Spinal cord (tissue), 9 donors: ENCODE measurements at regions not wholly inside any gene's neighbourhood (a gene's known extent, or its start where the extent isn't known, plus 50 kb on each side); places are given as distances from the start of the nearest gene placed in this dataset.

ENCODE experiments used
- DNase-seq, 6 donors: peaks; one replicate each; pipeline versions ENCODE4 v3.0.0 to v3.0.0-alpha.2; 2013 to 2015; ENCODE audit warnings: low spot score in 6 of 6, low read depth in 4 of 6
- H3K27ac ChIP-seq: one replicate; pipeline ENCODE4 v1.5.1; 2013; ENCODE audit warnings: low read depth, low read length, control low read depth
- H3K27me3 ChIP-seq: one replicate; pipeline ENCODE4 v1.6.1; 2013; ENCODE audit warnings: low read length; ENCODE audit not compliant: control insufficient read depth, insufficient read depth
- H3K36me3 ChIP-seq: one replicate; pipeline ENCODE4 v1.6.1; 2013; ENCODE audit warnings: low read length; ENCODE audit not compliant: control insufficient read depth, insufficient read depth
- H3K4me1 ChIP-seq: one replicate; pipeline ENCODE4 v1.6.1; 2013; ENCODE audit warnings: low read length; ENCODE audit not compliant: control insufficient read depth, insufficient read depth
- H3K4me3 ChIP-seq: one replicate; pipeline ENCODE4 v1.5.1; 2013; ENCODE audit warnings: low read depth, low read length, control low read depth
- H3K9me3 ChIP-seq: one replicate; pipeline ENCODE4 v1.6.1; 2013; ENCODE audit warnings: low read length; ENCODE audit not compliant: control insufficient read depth, insufficient read depth
- WGBS: methylation state at CpG from one replicate; pipeline ENCODE4 v1.1.5; 2013; ENCODE audit warnings: missing lambda C conversion rate; ENCODE audit not compliant: insufficient coverage; 5-methylcytosine and 5-hydroxymethylcytosine counted together
- donor health status: healthy.

DNA sequence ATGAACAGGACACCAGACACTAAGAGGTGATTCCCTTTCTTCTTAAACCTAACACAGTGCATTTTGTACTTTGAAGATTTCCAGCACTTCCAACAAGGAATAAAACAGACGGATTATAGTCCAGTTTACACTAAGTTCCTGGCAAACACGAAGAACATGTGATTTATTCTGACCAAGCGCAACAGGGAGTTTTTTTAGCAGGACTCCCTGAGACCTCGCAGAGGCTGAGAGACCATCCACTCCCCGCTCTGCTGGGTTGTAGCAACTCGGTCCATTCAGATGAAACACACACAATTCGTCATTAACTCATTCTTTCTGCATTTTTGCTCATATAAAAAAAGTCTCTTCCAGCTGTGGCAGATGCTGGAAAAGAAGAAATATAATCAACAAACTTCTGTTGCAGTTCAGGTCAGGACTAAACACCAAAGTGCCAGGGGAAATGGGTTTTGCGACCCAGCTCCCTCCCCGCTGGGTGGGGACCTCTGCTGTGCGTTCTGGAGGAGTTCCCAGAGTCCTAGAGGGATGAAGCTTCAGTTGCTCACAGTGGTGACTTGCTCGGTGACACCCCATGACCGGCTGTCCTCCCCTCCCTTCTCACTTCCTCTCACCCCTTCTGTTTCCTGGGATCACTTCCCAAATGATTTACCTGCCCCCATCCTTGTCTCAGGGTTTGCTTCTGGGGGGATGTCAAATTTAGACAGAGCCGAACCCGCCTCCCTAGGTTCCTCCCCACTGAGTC is 52.5 kb downstream of the KCNF1 start:
- 40% methylated on average over 7 of the region's 14 CpGs for WGBS
- Histone ChIP-seq H3K4me1 (peaks cover 21% of the 10 kb centered on the region), H3K9me3 (no peaks in the 10 kb centered on the region), H3K4me3 (no peak overlapping the region), H3K27ac (peak overlapping the region; percentile 44), H3K27me3 (no peaks in the 10 kb centered on the region), H3K36me3 (peaks cover 10% of the 10 kb centered on the region)
- peak in 1 of 6 donors; percentile 48 for DNase-seq

DNA sequence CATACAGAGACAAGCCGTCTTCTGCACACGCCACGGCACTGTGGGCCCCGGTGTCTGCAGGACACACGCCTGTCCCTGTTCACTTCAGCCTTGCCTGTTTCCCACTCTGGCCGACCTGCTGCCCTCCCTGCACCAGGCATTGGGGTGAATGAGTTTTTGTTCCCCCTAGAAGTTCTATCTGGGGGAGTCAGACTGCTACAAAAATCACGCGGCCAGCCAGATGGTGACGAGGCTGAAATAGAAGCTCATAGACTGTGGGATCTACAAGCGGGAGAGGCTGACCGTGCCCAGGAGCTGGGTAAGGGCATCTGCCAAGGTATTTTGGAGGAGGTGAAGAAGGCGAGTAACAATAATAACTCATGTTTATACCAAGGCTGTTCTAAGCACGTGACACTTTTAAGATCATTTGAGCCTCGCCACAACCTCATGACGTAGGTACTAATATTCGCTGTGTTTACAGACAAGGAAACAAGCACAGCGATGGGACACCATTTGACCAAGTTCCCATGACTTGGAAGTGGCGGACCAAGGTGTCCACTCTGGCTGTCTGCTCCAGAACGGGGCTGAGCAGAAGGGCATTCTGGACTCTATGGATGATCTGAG is 53.6 kb downstream of the KCNF1 start:
- H3K27ac ChIP-seq: no peak overlapping the region
- 95% methylated on average over 17 of the region's 19 CpGs for WGBS
- no peaks in the 10 kb centered on the region for H3K9me3 ChIP-seq
- peaks cover 21% of the 10 kb centered on the region for H3K4me1 ChIP-seq
- no peak overlapping the region for H3K4me3 ChIP-seq
- no peak for DNase-seq
- H3K27me3 ChIP-seq: no peaks in the 10 kb centered on the region
- H3K36me3 ChIP-seq: peaks cover 10% of the 10 kb centered on the region

DNA sequence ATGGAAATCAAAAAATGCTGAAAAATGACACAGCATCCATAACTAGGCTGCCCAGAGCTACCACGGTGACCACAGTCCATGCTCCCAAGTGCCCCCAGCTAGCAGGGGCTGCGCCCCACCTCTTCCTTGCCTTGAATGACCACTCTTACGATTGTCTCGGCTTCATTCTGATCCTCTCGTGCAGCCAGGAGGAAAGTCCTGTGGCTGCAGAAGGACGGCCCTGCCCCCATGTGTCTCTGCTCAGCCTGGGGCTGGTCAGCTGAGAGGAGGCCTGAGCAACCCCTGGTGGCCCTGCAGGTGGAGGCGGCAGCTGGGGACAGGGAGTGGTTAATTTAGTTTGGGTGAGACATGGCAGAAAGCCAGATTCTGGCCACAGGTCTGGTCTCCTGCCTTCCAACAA is 54.3 kb downstream of the KCNF1 start:
- H3K27me3 ChIP-seq: no peaks in the 10 kb centered on the region
- no peak for DNase-seq
- H3K4me1 ChIP-seq: peaks cover 24% of the 10 kb centered on the region
- no peak overlapping the region for H3K4me3 ChIP-seq
- H3K36me3 ChIP-seq: peaks cover 4% of the 10 kb centered on the region
- WGBS: 86% methylated on average over 6 of the region's 7 CpGs
- no peak overlapping the region for H3K27ac ChIP-seq
- H3K9me3 ChIP-seq: no peaks in the 10 kb centered on the region

DNA sequence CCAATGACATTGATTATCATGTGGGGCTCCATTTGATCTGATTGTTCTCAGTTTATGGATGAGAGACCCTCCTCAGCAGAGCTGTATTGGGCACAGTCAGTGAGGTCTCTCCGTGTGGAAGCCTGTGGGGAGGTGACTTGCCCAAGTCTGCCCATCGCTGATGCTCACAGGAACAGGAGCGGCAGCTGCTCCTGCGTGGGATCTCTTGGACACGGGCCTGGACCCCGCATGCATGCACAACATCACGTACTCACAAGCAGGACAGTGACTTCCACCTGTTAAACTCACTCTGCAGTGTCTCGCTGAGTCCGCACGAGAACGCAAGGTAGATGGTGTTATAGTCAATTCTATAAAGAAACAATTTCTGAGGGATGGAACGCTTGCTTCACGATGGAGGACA is 55.0 kb downstream of the KCNF1 start:
- DNase-seq: no peak
- peaks cover 31% of the 10 kb centered on the region for H3K4me1 ChIP-seq
- H3K36me3 ChIP-seq: no peaks in the 10 kb centered on the region
- no peaks in the 10 kb centered on the region for H3K9me3 ChIP-seq
- 87% methylated on average over 6 of the region's 13 CpGs for whole genome bisulfite sequencing
- no peaks in the 10 kb centered on the region for H3K27me3 ChIP-seq
- no peak overlapping the region for H3K27ac ChIP-seq
- no peak overlapping the region for H3K4me3 ChIP-seq

DNA sequence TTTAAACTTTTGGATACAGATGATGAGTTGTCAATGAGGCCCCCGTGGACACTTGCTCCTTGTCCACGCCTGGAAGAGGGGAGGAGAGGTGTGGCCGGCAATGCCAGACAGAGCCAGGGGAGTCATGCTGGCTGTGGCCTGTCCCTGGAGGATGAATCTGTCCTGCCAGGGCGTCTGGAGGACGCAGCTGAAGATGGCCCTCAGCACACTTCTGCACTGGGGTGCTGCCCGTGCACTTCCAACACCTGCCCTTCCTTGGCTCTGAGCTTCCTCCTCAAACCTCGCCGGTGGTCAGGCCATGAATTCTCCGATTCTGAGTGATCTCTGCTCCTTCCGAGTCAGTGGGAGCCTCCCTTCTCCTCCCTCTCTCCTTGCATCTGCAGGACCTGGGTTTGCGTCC is 56.4 kb downstream of the KCNF1 start:
- no peak overlapping the region for H3K4me3 ChIP-seq
- no peak overlapping the region for H3K27ac ChIP-seq
- DNase-seq: no peak
- WGBS: 91% methylated on average over 11 of the region's 11 CpGs
- H3K36me3 ChIP-seq: no peaks in the 10 kb centered on the region
- H3K9me3 ChIP-seq: no peaks in the 10 kb centered on the region
- H3K27me3 ChIP-seq: no peaks in the 10 kb centered on the region
- H3K4me1 ChIP-seq: peaks cover 31% of the 10 kb centered on the region

DNA sequence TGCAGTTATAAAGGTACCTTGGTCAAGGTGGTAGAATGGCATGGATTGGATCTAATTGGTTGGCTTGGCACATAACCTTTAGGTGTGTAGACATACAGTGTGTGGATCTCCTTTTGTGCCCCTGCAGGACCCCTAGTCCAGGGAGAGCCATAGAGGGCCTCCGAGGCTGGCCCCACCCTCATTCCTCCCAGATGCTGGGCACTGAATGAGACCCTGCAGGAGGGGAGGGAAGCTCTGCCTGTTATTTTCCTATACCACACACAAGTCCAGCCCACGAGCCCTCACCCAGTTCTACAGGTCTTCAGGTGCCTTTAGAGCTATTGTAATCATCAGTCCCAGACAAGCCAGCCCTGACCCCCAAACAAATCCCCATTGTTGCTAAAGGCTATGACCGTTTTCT is 58.9 kb downstream of the KCNF1 start:
- Histone ChIP-seq H3K36me3 (no peaks in the 10 kb centered on the region), H3K27me3 (no peaks in the 10 kb centered on the region), H3K9me3 (no peaks in the 10 kb centered on the region), H3K4me1 (peaks cover 12% of the 10 kb centered on the region), H3K4me3 (no peak overlapping the region), H3K27ac (no peak overlapping the region)
- WGBS: no CpG with 5 or more reads among the region's 3 CpGs
- no peak for DNase-seq

DNA sequence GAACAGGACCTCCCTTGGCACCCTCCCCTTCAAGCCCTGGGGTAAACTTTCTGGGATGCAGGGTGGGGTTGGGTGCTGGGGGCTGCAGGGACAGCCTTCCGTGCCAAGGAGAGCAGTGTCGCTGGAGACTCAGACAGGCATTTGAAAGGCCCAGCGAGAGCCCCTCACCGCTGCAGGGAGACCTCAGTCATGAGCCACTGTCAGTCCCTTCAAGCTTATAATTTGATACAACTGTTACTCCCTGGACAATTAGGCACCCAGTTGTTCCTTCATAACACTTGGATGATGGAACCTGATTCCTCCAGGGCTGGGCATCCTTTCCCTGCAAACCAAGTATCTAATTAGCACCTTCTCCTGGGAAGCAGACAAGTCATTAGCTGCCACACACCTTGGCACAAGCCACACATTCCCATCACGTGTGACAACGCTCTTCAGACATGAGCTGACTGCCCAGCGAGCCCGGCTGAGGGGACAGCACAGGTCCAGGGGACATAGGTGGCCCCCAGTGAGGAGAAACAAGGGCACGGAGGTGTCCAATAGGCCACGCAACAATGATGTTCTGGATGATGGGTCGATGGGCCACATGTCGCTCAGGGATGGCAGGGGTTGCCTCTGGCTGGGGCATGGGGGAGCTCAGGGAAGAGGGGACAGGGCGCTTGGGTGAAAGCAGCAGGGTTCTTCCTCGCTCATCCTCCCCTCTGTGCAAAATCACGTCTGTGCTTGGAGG is 59.6 kb downstream of the KCNF1 start:
- Histone ChIP-seq H3K4me3 (no peak overlapping the region), H3K36me3 (no peaks in the 10 kb centered on the region), H3K27ac (no peak overlapping the region), H3K9me3 (no peaks in the 10 kb centered on the region), H3K27me3 (no peaks in the 10 kb centered on the region), H3K4me1 (peaks cover 12% of the 10 kb centered on the region)
- WGBS: 50% methylated on average over 14 of the region's 15 CpGs
- DNase-seq: no peak

DNA sequence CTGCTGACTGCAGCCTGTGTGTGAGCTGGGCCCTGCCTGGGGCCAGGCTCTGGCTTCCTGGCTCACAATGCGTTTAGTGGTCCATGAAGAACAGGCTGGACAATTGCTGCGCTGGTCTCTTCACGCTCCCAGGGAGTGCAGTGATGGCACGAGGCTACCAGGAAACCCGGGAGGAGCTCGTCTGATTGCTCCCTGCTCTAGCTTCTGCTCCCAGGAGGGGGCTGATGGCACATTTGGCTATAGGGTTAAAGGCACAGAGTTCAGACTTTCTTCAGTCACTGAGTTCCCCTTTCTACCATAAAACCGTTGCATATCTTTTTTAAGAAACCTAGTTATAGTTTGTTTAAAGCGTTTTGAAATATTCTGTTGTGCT is 60.1 kb downstream of the KCNF1 start:
- no peaks in the 10 kb centered on the region for H3K36me3 ChIP-seq
- H3K4me1 ChIP-seq: peaks cover 12% of the 10 kb centered on the region
- no peaks in the 10 kb centered on the region for H3K27me3 ChIP-seq
- H3K4me3 ChIP-seq: no peak overlapping the region
- H3K27ac ChIP-seq: no peak overlapping the region
- DNase-seq: peak in 2 of 6 donors; percentile 38 to 66
- WGBS: 22% methylated on average over 6 of the region's 8 CpGs
- H3K9me3 ChIP-seq: no peaks in the 10 kb centered on the region

DNA sequence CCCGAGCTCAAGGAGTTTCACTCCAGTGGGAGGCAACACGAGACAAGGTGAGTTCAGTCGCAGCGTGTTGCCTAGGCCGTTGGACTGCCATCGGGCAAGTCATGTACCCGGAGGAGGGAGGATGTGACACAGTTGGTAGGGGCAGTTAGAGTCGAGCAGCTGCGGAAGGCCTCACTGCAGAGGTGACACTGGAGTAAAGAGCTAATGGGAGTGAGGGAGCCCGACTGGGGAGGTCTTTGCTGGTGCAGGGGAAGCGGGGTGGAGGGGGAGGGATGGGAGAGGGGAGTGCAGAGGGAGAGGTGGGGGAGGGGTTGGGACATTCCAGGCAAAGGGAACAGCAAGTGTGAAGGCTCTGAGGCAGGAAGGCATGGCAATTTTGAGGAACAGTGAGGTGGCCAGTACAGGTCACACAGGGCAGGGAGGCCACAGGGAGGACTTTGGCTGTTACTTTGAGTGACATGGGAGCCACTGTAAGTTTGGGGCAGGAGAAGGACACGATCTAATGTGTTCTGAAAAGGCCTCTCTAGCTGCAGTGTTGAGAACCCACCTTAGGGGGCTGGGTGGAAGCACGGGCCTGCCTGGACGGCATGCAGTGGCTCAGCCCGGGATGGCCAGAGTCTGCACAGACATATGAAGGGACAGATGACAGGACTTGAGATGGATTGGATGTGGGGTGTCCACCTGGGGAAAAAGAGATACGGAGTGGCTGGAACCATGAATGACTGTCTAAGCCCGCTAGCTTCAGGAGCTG is 61.1 kb downstream of the KCNF1 start:
- no peaks in the 10 kb centered on the region for H3K36me3 ChIP-seq
- no peaks in the 10 kb centered on the region for H3K9me3 ChIP-seq
- H3K4me1 ChIP-seq: peaks cover 16% of the 10 kb centered on the region
- H3K27me3 ChIP-seq: no peaks in the 10 kb centered on the region
- WGBS: 91% methylated on average over 17 of the region's 17 CpGs
- no peak for DNase-seq
- H3K4me3 ChIP-seq: no peak overlapping the region
- no peak overlapping the region for H3K27ac ChIP-seq
